H1 (cell line): ENCODE measurements at regions not wholly inside any gene's neighbourhood (a gene's known extent, or its start where the extent isn't known, plus 50 kb on each side); places are given as distances from the start of the nearest gene placed in this dataset.

ENCODE experiments used
- CTCF ChIA-PET: fragments of 300-600 bp; sonication (Branson Sonifier 250); formaldehyde crosslinking; loops from one replicate; lab custom pipeline; 2021; ENCODE audit not compliant: partially characterized antibody; lab: Charles Lee
- POLR2A ChIA-PET: fragments of 300-600 bp; sonication (Branson Sonifier 250); formaldehyde crosslinking; loops from one replicate; lab custom pipeline; 2021; ENCODE audit warnings: inconsistent platforms; ENCODE audit not compliant: partially characterized antibody; lab: Charles Lee
- DNase-seq, 2 experiments: peaks; one replicate each; pipeline versions ENCODE4 v3.0.0 to v3.0.0-alpha.2; 2010 to 2022; ENCODE audit warnings: low spot score in 2 of 2, low read depth in 1 of 2, mixed read lengths in 1 of 2
- FAIRE-seq: peaks from 2 replicates; lab custom pipeline; 2011; peaks lifted over from hg19 to GRCh38; lab: Jason Lieb, UNC
- H2AFZ ChIP-seq: 2 replicates; pipeline ENCODE4 v1.8.1; 2012; ENCODE audit warnings: low read length, inconsistent platforms
- H2AK5ac ChIP-seq: 2 replicates; pipeline ENCODE4 v1.6.1; 2013; ENCODE audit warnings: low read depth, low read length
- H2BK120ac ChIP-seq: replicated peaks from 2 replicates; pipeline ENCODE3; 2013; ENCODE audit warnings: low read depth, low read length, inconsistent platforms
- H2BK12ac ChIP-seq: 2 replicates; pipeline ENCODE4 v1.6.1; 2013; ENCODE audit warnings: low read depth, low read length
- H2BK15ac ChIP-seq: 2 replicates; pipeline ENCODE4 v1.6.1; 2013; ENCODE audit warnings: low read length
- H2BK20ac ChIP-seq: 2 replicates; pipeline ENCODE4 v1.6.1; 2013; ENCODE audit warnings: low read length
- H2BK5ac ChIP-seq: 2 replicates; pipeline ENCODE4 v1.6.1; 2013; ENCODE audit warnings: low read depth, low read length
- H3K14ac ChIP-seq: 2 replicates; pipeline ENCODE4 v1.6.1; 2013; ENCODE audit warnings: inconsistent platforms; ENCODE audit not compliant: insufficient read length
- H3K18ac ChIP-seq: 2 replicates; pipeline ENCODE4 v1.6.1; 2013; ENCODE audit warnings: low read length; ENCODE audit errors: extremely low read depth
- H3K23ac ChIP-seq: 2 replicates; pipeline ENCODE4 v1.6.1; 2013; ENCODE audit warnings: inconsistent platforms; ENCODE audit not compliant: insufficient read length
- H3K23me2 ChIP-seq: 2 replicates; pipeline ENCODE4 v1.6.1; 2013; ENCODE audit warnings: low read depth, low read length
- H3K27ac ChIP-seq: 2 replicates; pipeline ENCODE4 v1.6.1; 2011; ENCODE audit warnings: low read depth, low read length, inconsistent platforms
- H3K27me3 ChIP-seq, 4 experiments: replicated peaks in 1 of 4; 1 replicate in 1 of 4; 2 replicates in 3 of 4; pipeline versions ENCODE4 v1.6.1 to v1.8.1; 2011 to 2013; ENCODE audit warnings: low read length in 3 of 4, mild to moderate bottlenecking in 3 of 4, inconsistent platforms in 2 of 4, mixed read lengths in 2 of 4, moderate library complexity in 1 of 4; ENCODE audit not compliant: control insufficient read depth in 3 of 4, insufficient read depth in 3 of 4; ENCODE audit errors: extremely low read depth in 1 of 4
- H3K36me3 ChIP-seq, 4 experiments: 2 replicates each; pipeline versions ENCODE4 v1.6.1 to v1.8.1; 2011 to 2013; ENCODE audit warnings: mild to moderate bottlenecking in 4 of 4, low read length in 3 of 4, moderate library complexity in 2 of 4, control low read depth in 1 of 4, inconsistent platforms in 1 of 4; ENCODE audit not compliant: insufficient read depth in 4 of 4, control insufficient read depth in 2 of 4
- H3K4ac ChIP-seq: replicated peaks from 2 replicates; pipeline ENCODE3; 2013; ENCODE audit warnings: low read length, low read depth, mixed read lengths, inconsistent platforms; ENCODE audit not compliant: insufficient read length
- H3K4me1 ChIP-seq, 4 experiments: replicated peaks in 1 of 4; 1 replicate in 1 of 4; 2 replicates in 3 of 4; pipeline versions ENCODE4 v1.6.1 to v1.8.1; 2011 to 2013; ENCODE audit warnings: low read length in 3 of 4, inconsistent platforms in 2 of 4, mixed read lengths in 1 of 4; ENCODE audit not compliant: insufficient read depth in 4 of 4, control insufficient read depth in 3 of 4
- H3K4me2 ChIP-seq, 2 experiments: 2 replicates each; pipeline versions ENCODE4 v1.6.1 to v1.8.1; 2011 to 2013; ENCODE audit warnings: low read depth in 2 of 2, low read length in 2 of 2, control low read depth in 1 of 2, inconsistent platforms in 1 of 2, mild to moderate bottlenecking in 1 of 2; ENCODE audit not compliant: insufficient read depth in 1 of 2
- H3K4me3 ChIP-seq, 4 experiments: fragments of 200-600, 300-600 bp in 1 of 4; sonication (generic), shearing (Covaris generic), sonication (Bioruptor Twin) in 1 of 4; 2 replicates each; pipeline versions ENCODE4 v1.5.1 to v1.8.1; 2011 to 2016; ENCODE audit warnings: low read length in 4 of 4, low read depth in 3 of 4, control low read depth in 2 of 4, inconsistent platforms in 2 of 4, mild to moderate bottlenecking in 2 of 4, mixed read lengths in 1 of 4, moderate library complexity in 1 of 4; ENCODE audit not compliant: insufficient read depth in 2 of 4; ENCODE audit errors: extremely low read depth in 1 of 4
- H3K56ac ChIP-seq: replicated peaks from 2 replicates; pipeline ENCODE3; 2013; ENCODE audit warnings: low read depth, mild to moderate bottlenecking, mixed read lengths, low read length, inconsistent platforms; ENCODE audit not compliant: insufficient read length
- H3K79me1 ChIP-seq: 2 replicates; pipeline ENCODE4 v1.6.1; 2013; ENCODE audit warnings: low read depth, low read length, control low read depth
- H3K79me2 ChIP-seq, 2 experiments: 2 replicates each; pipeline versions ENCODE4 v1.6.1 to v1.8.1; 2012 to 2013; ENCODE audit warnings: low read length in 2 of 2, mild to moderate bottlenecking in 2 of 2, inconsistent platforms in 1 of 2; ENCODE audit not compliant: insufficient read depth in 2 of 2, control insufficient read depth in 1 of 2
- H3K9ac ChIP-seq, 4 experiments: replicated peaks in 1 of 4; 1 replicate in 1 of 4; 2 replicates in 3 of 4; pipeline versions ENCODE4 v1.6.1 to v1.8.1; 2011 to 2013; ENCODE audit warnings: low read depth in 3 of 4, low read length in 3 of 4, control low read depth in 2 of 4, mild to moderate bottlenecking in 2 of 4, moderate library complexity in 2 of 4, inconsistent platforms in 1 of 4; ENCODE audit errors: extremely low read depth in 1 of 4
- H3K9me3 ChIP-seq, 2 experiments: 2 replicates each; pipeline versions ENCODE4 v1.6.1 to v1.8.1; 2012 to 2013; ENCODE audit warnings: mild to moderate bottlenecking in 2 of 2, moderate library complexity in 2 of 2, control low read depth in 1 of 2, inconsistent platforms in 1 of 2, low read depth in 1 of 2, low read length in 1 of 2, mixed read lengths in 1 of 2; ENCODE audit not compliant: insufficient read depth in 2 of 2
- H4K20me1 ChIP-seq, 2 experiments: replicated peaks in 1 of 2; 2 replicates each; pipeline versions ENCODE3 to v1.8.1; 2011 to 2013; ENCODE audit warnings: inconsistent platforms in 2 of 2, low read length in 2 of 2, mild to moderate bottlenecking in 1 of 2; ENCODE audit not compliant: insufficient read depth in 2 of 2, control insufficient read depth in 1 of 2
- H4K5ac ChIP-seq: 2 replicates; pipeline ENCODE4 v1.6.1; 2013; ENCODE audit warnings: low read length, low read depth, mixed read lengths, inconsistent platforms; ENCODE audit not compliant: insufficient read length
- H4K8ac ChIP-seq: 2 replicates; pipeline ENCODE4 v1.8.0; 2013; ENCODE audit warnings: mild to moderate bottlenecking, moderate library complexity, low read length, inconsistent platforms; ENCODE audit not compliant: insufficient read depth; ENCODE audit errors: extremely low read depth
- H4K91ac ChIP-seq: replicated peaks from 2 replicates; pipeline ENCODE3; 2013; ENCODE audit warnings: low read length, mixed read lengths, inconsistent platforms; ENCODE audit not compliant: insufficient read length
- CEBPB ChIP-seq: IDR thresholded peaks from 2 replicates; pipeline ENCODE4 v1.6.1; 2012; ENCODE audit warnings: low read depth, low read length
- CHD2 ChIP-seq: IDR thresholded peaks from 2 replicates; pipeline ENCODE4 v1.6.1; 2012; ENCODE audit warnings: low read length, improper control_type of control experiment
- CTBP2 ChIP-seq: IDR thresholded peaks from 2 replicates; pipeline ENCODE4 v1.7.0; 2011; ENCODE audit warnings: borderline replicate concordance, mild to moderate bottlenecking, moderate library complexity, mixed read lengths, low read length; ENCODE audit not compliant: insufficient read depth, insufficient read length
- HDAC2 ChIP-seq, 2 experiments: fragments of 300-600 bp in 1 of 2; sonication (generic) in 1 of 2; IDR thresholded peaks; 2 replicates each; pipeline ENCODE4 v1.6.1; 2011 to 2012; ENCODE audit warnings: low read depth in 2 of 2, low read length in 2 of 2, mild to moderate bottlenecking in 2 of 2, moderate library complexity in 2 of 2, borderline replicate concordance in 1 of 2, inconsistent platforms in 1 of 2
- KDM4A ChIP-seq: IDR thresholded peaks from one replicate; pipeline ENCODE4 v1.7.1; 2012; ENCODE audit warnings: low read depth, mild to moderate bottlenecking, moderate library complexity, low read length, inconsistent platforms; ENCODE audit not compliant: severe bottlenecking
- WGBS, 2 experiments: shearing (Covaris generic) in 1 of 2; methylation state at CpG; one replicate each; pipeline versions ENCODE4 v1.1.6 to v1.1.7; 2013 to 2015; ENCODE audit warnings: low lambda C conversion rate in 2 of 2, mixed read lengths in 2 of 2, inconsistent platforms in 1 of 2, low coverage in 1 of 2, missing lambda C conversion rate in 1 of 2; ENCODE audit not compliant: insufficient replicate concordance in 2 of 2, insufficient coverage in 1 of 2, insufficient read length in 1 of 2; ENCODE audit errors: extremely low coverage in 1 of 2, missing lambda C conversion rate in 1 of 2; 5-methylcytosine and 5-hydroxymethylcytosine counted together

DNA sequence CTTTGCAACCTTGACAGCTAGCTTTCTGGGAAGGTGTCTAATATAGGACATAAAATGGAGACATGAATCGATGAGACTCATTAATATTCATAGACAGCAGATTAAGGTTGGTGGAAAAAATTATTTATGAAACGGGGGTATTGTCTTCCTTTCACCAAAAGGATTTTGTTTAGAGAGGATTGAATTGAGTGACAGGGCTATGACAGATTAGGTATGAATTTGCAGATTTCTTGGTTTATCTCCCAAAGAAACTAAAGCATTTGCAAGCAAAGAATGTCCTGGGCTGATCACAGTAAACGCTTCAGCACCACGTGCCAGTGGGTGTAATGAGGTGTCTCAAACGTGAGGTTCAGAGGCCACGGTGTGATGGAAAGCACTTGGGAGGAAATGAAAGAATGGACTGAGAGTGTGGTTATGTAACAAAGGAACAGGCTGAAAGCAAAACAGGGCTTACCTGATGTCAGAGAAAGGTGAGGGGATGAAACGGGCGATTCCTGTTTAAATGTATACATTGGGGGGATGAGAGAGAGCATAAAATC is 329.2 kb upstream of the NPVF start:
- Histone ChIP-seq H4K8ac (no peak overlapping the region), H3K4ac (no peak overlapping the region), H3K23ac (no peak overlapping the region), H3K4me2 (no peak overlapping the region), H2BK20ac (no peak overlapping the region), H2AK5ac (no peak overlapping the region), H3K27ac (no peak overlapping the region), H3K14ac (no peak overlapping the region), H3K79me1 (no peaks in the 10 kb centered on the region), H3K18ac (no peak overlapping the region), H3K4me3 (no peak overlapping the region), H2BK5ac (no peak overlapping the region), H3K9me3 (no peaks in the 10 kb centered on the region), H4K20me1 (no peaks in the 10 kb centered on the region), H3K79me2 (no peaks in the 10 kb centered on the region), H3K27me3 (no peaks in the 10 kb centered on the region), H2AFZ (no peak overlapping the region), H2BK120ac (no peak overlapping the region), H3K4me1 (peaks cover 0 to 13% (median 1%) of the 10 kb centered on the region in 4 experiments; a peak in 3 of 7 replicates), H2BK15ac (no peak overlapping the region), H4K5ac (no peak overlapping the region), H2BK12ac (no peak overlapping the region), H3K9ac (no peak overlapping the region), H3K23me2 (no peaks in the 10 kb centered on the region; the same call in 1 of the 2 replicates), H3K36me3 (no peaks in the 10 kb centered on the region), H3K56ac (no peak overlapping the region), H4K91ac (no peak overlapping the region)
- WGBS, 2 experiments = 85% methylated on average over 8 of the region's 8 CpGs; no CpG with 5 or more reads in 1 of the 2 experiments
- no peak for FAIRE-seq
- no peak for TF ChIP-seq HDAC2 (IDR thresholded peaks at IDR 0.05; ENCODE audit: borderline replicate concordance in 1 of 2, low read depth in 2 of 2, low read length in 2 of 2)
- TF ChIP-seq CEBPB = no peak
- TF ChIP-seq CTBP2 = no peak
- TF ChIP-seq CHD2 = no peak
- no peak for TF ChIP-seq KDM4A
- POLR2A ChIA-PET = no interaction called here
- no peak for DNase-seq
- CTCF ChIA-PET = interaction anchor here (1.9 to 2.6 kb wide), 2 partner anchors 8 to 298 kb away, joined by 4 to 21 read pairs; no protein-coding TSS in a partner anchor
